H1 (cell line): ENCODE measurements at regions not wholly inside any gene's neighbourhood (a gene's known extent, or its start where the extent isn't known, plus 50 kb on each side); places are given as distances from the start of the nearest gene placed in this dataset.

Source experiments
- FOSL1 ChIP-seq: IDR thresholded peaks from 2 replicates; pipeline ENCODE4 v1.6.1; 2011; ENCODE audit warnings: mild to moderate bottlenecking, low read depth, low read length, moderate library complexity; ENCODE audit not compliant: insufficient read depth
- HDAC2 ChIP-seq, 2 experiments: fragments of 300-600 bp in 1 of 2; sonication (generic) in 1 of 2; IDR thresholded peaks; 2 replicates each; pipeline ENCODE4 v1.6.1; 2011 to 2012; ENCODE audit warnings: low read depth in 2 of 2, low read length in 2 of 2, mild to moderate bottlenecking in 2 of 2, moderate library complexity in 2 of 2, borderline replicate concordance in 1 of 2, inconsistent platforms in 1 of 2
- JUN ChIP-seq: IDR thresholded peaks from 2 replicates; pipeline ENCODE4 v1.6.1; 2011; ENCODE audit warnings: low read depth, mild to moderate bottlenecking, improper control_type of control experiment, low read length
- PHF8 ChIP-seq: fragments of 200-600 bp; sonication (generic); conservative IDR thresholded peaks from 2 replicates; pipeline ENCODE4 v1.7.1; 2012; ENCODE audit warnings: low read depth, mild to moderate bottlenecking, inconsistent platforms, low read length, moderate library complexity
- POU5F1 ChIP-seq: IDR thresholded peaks from 2 replicates; pipeline ENCODE4 v1.6.1; 2011; ENCODE audit warnings: low read depth, mild to moderate bottlenecking, low read length, moderate library complexity
- TAF1 ChIP-seq: IDR thresholded peaks from 2 replicates; pipeline ENCODE4 v1.6.1; 2011; ENCODE audit warnings: mild to moderate bottlenecking, low read depth, low read length

DNA sequence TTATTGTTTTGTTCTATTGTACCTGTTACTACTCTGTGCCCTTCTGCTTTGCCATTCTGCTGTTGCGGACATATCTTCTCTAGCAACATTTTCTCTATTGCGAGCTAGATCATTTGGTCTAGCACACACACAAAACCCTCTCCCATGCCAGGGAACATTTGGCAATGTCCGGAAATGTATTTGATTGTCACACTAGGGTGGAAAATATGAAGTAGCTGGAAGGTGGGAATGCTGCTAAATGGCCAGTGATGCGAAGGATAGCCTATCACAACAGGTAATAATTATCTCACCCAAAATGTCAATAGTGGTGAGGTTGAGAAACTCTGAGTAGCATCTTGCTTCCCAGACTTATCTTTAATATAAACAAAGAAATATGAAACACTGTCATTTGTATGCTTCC, 331.9 kb downstream of the HTR1B start (continued):
- TF ChIP-seq FOSL1 (no peak), HDAC2 (IDR thresholded peaks at IDR 0.05; ENCODE audit: borderline replicate concordance in 1 of 2, low read depth in 2 of 2, low read length in 2 of 2) (no peak), JUN (no peak), POU5F1 (no peak), PHF8 (no peak), TAF1 (no peak)
